ENCODE measurements at regions not wholly inside any gene's neighbourhood (a gene's known extent, or its start where the extent isn't known, plus 50 kb on each side); places are given as distances from the start of the nearest gene placed in this dataset.

DNA sequence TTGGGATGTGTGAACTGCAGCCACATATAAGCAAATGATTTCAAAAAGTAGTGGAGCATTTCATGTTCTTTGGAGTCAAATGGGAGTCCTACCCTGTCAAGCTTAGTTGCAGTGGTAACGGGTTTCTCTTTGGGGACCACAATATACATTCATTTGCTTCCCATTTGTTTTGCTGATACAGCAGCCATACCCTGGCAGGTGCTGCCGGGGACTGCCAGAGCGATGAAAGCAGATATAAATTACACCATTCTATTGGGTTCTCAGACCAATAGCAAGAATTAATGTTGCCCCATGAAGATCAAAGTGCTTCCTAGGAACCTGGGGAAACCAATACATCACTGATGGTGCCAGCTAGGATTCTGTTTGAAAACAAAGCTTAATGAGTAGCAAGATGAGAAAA is 1621.5 kb upstream of the FLRT2 start:
- TF ChIP-seq POLR2AphosphoS5 (IDR thresholded peaks at IDR 0.05; ENCODE audit: low read depth, low read length): no peak
- no peak for TF ChIP-seq TAF1 (IDR thresholded peaks at IDR 0.05; ENCODE audit: borderline replicate concordance, insufficient read depth, low read length)
- no peak for TF ChIP-seq SIN3A (IDR thresholded peaks at IDR 0.05; ENCODE audit: borderline replicate concordance, insufficient read depth, low read length)
- TF ChIP-seq, protein P1, sequence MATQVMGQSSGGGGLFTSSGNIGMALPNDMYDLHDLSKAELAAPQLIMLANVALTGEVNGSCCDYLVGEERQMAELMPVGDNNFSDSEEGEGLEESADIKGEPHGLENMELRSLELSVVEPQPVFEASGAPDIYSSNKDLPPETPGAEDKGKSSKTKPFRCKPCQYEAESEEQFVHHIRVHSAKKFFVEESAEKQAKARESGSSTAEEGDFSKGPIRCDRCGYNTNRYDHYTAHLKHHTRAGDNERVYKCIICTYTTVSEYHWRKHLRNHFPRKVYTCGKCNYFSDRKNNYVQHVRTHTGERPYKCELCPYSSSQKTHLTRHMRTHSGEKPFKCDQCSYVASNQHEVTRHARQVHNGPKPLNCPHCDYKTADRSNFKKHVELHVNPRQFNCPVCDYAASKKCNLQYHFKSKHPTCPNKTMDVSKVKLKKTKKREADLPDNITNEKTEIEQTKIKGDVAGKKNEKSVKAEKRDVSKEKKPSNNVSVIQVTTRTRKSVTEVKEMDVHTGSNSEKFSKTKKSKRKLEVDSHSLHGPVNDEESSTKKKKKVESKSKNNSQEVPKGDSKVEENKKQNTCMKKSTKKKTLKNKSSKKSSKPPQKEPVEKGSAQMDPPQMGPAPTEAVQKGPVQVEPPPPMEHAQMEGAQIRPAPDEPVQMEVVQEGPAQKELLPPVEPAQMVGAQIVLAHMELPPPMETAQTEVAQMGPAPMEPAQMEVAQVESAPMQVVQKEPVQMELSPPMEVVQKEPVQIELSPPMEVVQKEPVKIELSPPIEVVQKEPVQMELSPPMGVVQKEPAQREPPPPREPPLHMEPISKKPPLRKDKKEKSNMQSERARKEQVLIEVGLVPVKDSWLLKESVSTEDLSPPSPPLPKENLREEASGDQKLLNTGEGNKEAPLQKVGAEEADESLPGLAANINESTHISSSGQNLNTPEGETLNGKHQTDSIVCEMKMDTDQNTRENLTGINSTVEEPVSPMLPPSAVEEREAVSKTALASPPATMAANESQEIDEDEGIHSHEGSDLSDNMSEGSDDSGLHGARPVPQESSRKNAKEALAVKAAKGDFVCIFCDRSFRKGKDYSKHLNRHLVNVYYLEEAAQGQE (IDR thresholded peaks at IDR 0.05; ENCODE audit: insufficient read depth in 1 of 2, low read depth in 2 of 2, low read length in 2 of 2): no peak
